ENCODE measurements at regions not wholly inside any gene's neighbourhood (a gene's known extent, or its start where the extent isn't known, plus 50 kb on each side); places are given as distances from the start of the nearest gene placed in this dataset.
"Not testable (repeated sequence)": the region's sequence is repeated elsewhere in the genome, so short reads cannot be mapped to it uniquely, and the experiment has no call there.

GRCh38 chr1:108314815-108315214 lies 70.9 kb upstream of the NBPF4 start:
- Histone ChIP-seq H3K4me1 (ENCODE audit: insufficient read depth, poor library complexity, severe bottlenecking) (no peaks in the 10 kb centered on the region), H3K36me3 (ENCODE audit: low read depth) (no peaks in the 10 kb centered on the region), H3K27ac (ENCODE audit: poor library complexity, severe bottlenecking) (no peak overlapping the region), H3K9me3 (ENCODE audit: severe bottlenecking) (no peaks in the 10 kb centered on the region), H3K4me3 (ENCODE audit: severe bottlenecking) (no peak overlapping the region), H3K27me3 (ENCODE audit: insufficient read depth, poor library complexity, severe bottlenecking) (peaks cover 5% of the 10 kb centered on the region)
- ATAC-seq (ENCODE audit: low read depth), result no peak
- DNase-seq (ENCODE audit: low spot score), result no peak
- TF ChIP-seq CTCF (IDR thresholded peaks at IDR 0.05; ENCODE audit: poor library complexity, severe bottlenecking), result no peak

- DNase-seq (ENCODE audit: low spot score), result no peak
- H3K27ac ChIP-seq (ENCODE audit: poor library complexity, severe bottlenecking), result no peak overlapping the region
- H3K4me3 ChIP-seq (ENCODE audit: severe bottlenecking), result no peak overlapping the region
- peak; percentile 48 for TF ChIP-seq CTCF (IDR thresholded peaks at IDR 0.05; ENCODE audit: poor library complexity, severe bottlenecking)
- no peaks in the 10 kb centered on the region for H3K4me1 ChIP-seq (ENCODE audit: insufficient read depth, poor library complexity, severe bottlenecking)
- H3K27me3 ChIP-seq (ENCODE audit: insufficient read depth, poor library complexity, severe bottlenecking), result peaks cover 5% of the 10 kb centered on the region
- H3K9me3 ChIP-seq (ENCODE audit: severe bottlenecking), result no peaks in the 10 kb centered on the region
- 0 out of 3 replicates have a peak, but pooled peaks have one; percentile 29 for ATAC-seq (ENCODE audit: low read depth)
- H3K36me3 ChIP-seq (ENCODE audit: low read depth), result no peaks in the 10 kb centered on the region
Observed at GRCh38 chr1:108316545-108316944, 72.7 kb upstream of the NBPF4 start.

DNA sequence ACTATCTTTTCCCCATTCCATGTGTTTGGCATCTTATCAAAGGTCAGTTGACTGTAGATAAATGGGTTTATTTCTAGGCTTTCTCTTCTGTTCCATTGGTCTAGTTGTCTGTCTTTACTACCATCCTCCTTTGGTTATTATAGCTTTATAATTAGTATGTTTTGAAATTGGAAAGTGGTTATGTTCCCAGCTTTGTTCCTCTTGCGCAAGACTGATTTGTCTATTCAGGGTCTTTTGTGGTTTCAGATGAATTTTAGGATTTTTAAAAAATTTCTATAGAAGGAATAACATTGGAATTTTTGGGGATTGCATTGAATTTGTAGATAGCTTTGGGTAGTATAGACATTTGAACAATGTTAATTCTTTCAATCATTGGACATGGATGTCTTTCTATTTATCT lies 77.0 kb upstream of the NBPF4 start:
- Histone ChIP-seq H3K27ac (ENCODE audit: poor library complexity, severe bottlenecking) (no peak overlapping the region), H3K4me3 (ENCODE audit: severe bottlenecking) (no peak overlapping the region), H3K9me3 (ENCODE audit: severe bottlenecking) (no peaks in the 10 kb centered on the region), H3K27me3 (ENCODE audit: insufficient read depth, poor library complexity, severe bottlenecking) (no peaks in the 10 kb centered on the region), H3K4me1 (ENCODE audit: insufficient read depth, poor library complexity, severe bottlenecking) (no peaks in the 10 kb centered on the region), H3K36me3 (ENCODE audit: low read depth) (no peaks in the 10 kb centered on the region)
- DNase-seq (ENCODE audit: low spot score), result no peak
- no peak for TF ChIP-seq CTCF (IDR thresholded peaks at IDR 0.05; ENCODE audit: poor library complexity, severe bottlenecking)
- no peak for ATAC-seq (ENCODE audit: low read depth)

GRCh38 chr1:108325338-108325737 lies 81.5 kb upstream of the NBPF4 start:
- not testable (repeated sequence) for H3K4me3 ChIP-seq (ENCODE audit: severe bottlenecking); H3K27ac ChIP-seq (ENCODE audit: poor library complexity, severe bottlenecking); H3K36me3 ChIP-seq (ENCODE audit: low read depth); ATAC-seq (ENCODE audit: low read depth); H3K9me3 ChIP-seq (ENCODE audit: severe bottlenecking); DNase-seq (ENCODE audit: low spot score); H3K27me3 ChIP-seq (ENCODE audit: insufficient read depth, poor library complexity, severe bottlenecking); H3K4me1 ChIP-seq (ENCODE audit: insufficient read depth, poor library complexity, severe bottlenecking)

GRCh38 chr1:108327534-108328466 lies 83.9 kb upstream of the NBPF4 start:
- ATAC-seq (ENCODE audit: low read depth), result no peak

More at GRCh38 chr1:108327534-108328466, 83.9 kb upstream of the NBPF4 start:
- no peaks in the 10 kb centered on the region for H3K9me3 ChIP-seq (ENCODE audit: severe bottlenecking)
- no peak overlapping the region for H3K4me3 ChIP-seq (ENCODE audit: severe bottlenecking)
- H3K36me3 ChIP-seq (ENCODE audit: low read depth), result no peaks in the 10 kb centered on the region
- no peaks in the 10 kb centered on the region for H3K27me3 ChIP-seq (ENCODE audit: insufficient read depth, poor library complexity, severe bottlenecking)
- H3K27ac ChIP-seq (ENCODE audit: poor library complexity, severe bottlenecking), result no peak overlapping the region
- DNase-seq (ENCODE audit: low spot score), result no peak
- no peaks in the 10 kb centered on the region for H3K4me1 ChIP-seq (ENCODE audit: insufficient read depth, poor library complexity, severe bottlenecking)
- no peak for TF ChIP-seq CTCF (IDR thresholded peaks at IDR 0.05; ENCODE audit: poor library complexity, severe bottlenecking)

Data from RWPE2 (cell line).